Fibroblast of lung (primary cell): ENCODE measurements at regions not wholly inside any gene's neighbourhood (a gene's known extent, or its start where the extent isn't known, plus 50 kb on each side); places are given as distances from the start of the nearest gene placed in this dataset.

Experiments used
- DNase-seq, 2 donors: peaks; one replicate each; pipeline versions ENCODE4 v3.0.0 to v3.0.0-alpha.2; 2010; ENCODE audit warnings: low read depth in 2 of 2
- H2AFZ ChIP-seq: 2 replicates; pipeline ENCODE4 v1.5.1; 2012; ENCODE audit warnings: low read length, control low read depth, inconsistent platforms
- H3K27ac ChIP-seq: 2 replicates; pipeline ENCODE4 v1.5.1; 2011; ENCODE audit warnings: low read length, control low read depth; ENCODE audit not compliant: insufficient read depth
- H3K27me3 ChIP-seq: 2 replicates; pipeline ENCODE4 v1.5.1; 2011; ENCODE audit warnings: mild to moderate bottlenecking, low read length; ENCODE audit not compliant: control insufficient read depth, insufficient read depth
- H3K36me3 ChIP-seq: 2 replicates; pipeline ENCODE4 v1.5.1; 2011; ENCODE audit warnings: low read length; ENCODE audit not compliant: control insufficient read depth, insufficient read depth
- H3K4me1 ChIP-seq: 2 replicates; pipeline ENCODE4 v1.5.1; 2011; ENCODE audit warnings: low read length; ENCODE audit not compliant: control insufficient read depth, insufficient read depth; ENCODE audit errors: extremely low read depth
- H3K4me2 ChIP-seq: 2 replicates; pipeline ENCODE4 v1.5.1; 2011; ENCODE audit warnings: low read length, control low read depth; ENCODE audit not compliant: insufficient read depth; ENCODE audit errors: extremely low read depth
- H3K4me3 ChIP-seq, 4 experiments: fragments of 200-600 bp in 1 of 4; sonication (generic) in 1 of 4; replicated peaks in 1 of 4; 2 replicates each; pipeline ENCODE4 v1.5.1; 2011 to 2016; ENCODE audit warnings: low read length in 4 of 4, low read depth in 3 of 4, mild to moderate bottlenecking in 3 of 4, control low read depth in 2 of 4, inconsistent platforms in 1 of 4, mixed read lengths in 1 of 4; ENCODE audit not compliant: insufficient read depth in 1 of 4; ENCODE audit errors: control extremely low read depth in 1 of 4
- H3K79me2 ChIP-seq: 2 replicates; pipeline ENCODE4 v1.5.1; 2012; ENCODE audit warnings: mild to moderate bottlenecking, low read length, inconsistent platforms; ENCODE audit not compliant: control insufficient read depth, insufficient read depth
- H3K9ac ChIP-seq: 2 replicates; pipeline ENCODE4 v1.5.1; 2011; ENCODE audit warnings: mild to moderate bottlenecking, low read length, control low read depth; ENCODE audit not compliant: insufficient read depth
- H3K9me3 ChIP-seq: 2 replicates; pipeline ENCODE4 v1.5.1; 2012; ENCODE audit warnings: low read depth, low read length; ENCODE audit not compliant: control insufficient read depth, insufficient read depth
- H4K20me1 ChIP-seq: 2 replicates; pipeline ENCODE4 v1.5.1; 2011; ENCODE audit warnings: low read length; ENCODE audit not compliant: control insufficient read depth, insufficient read depth; ENCODE audit errors: extremely low read depth
- CTCF ChIP-seq, 2 donors: IDR thresholded peaks in 1 of 2; conservative IDR thresholded peaks in 1 of 2; 1 replicate in 1 of 2; 2 replicates in 1 of 2; pipeline ENCODE4 v1.5.1; 2011 to 2012; ENCODE audit warnings: low read length in 2 of 2, control low read depth in 1 of 2, inconsistent platforms in 1 of 2, low read depth in 1 of 2, mild to moderate bottlenecking in 1 of 2
- EZH2 ChIP-seq: IDR thresholded peaks from 2 replicates; pipeline ENCODE4 v1.5.1; 2012; ENCODE audit warnings: low read length, control low read depth, mild to moderate bottlenecking; ENCODE audit errors: missing control alignments

GRCh38 chr4:58809366-58809765, 1699.2 kb upstream of the IGFBP7 start:
- H4K20me1 ChIP-seq = no peaks in the 10 kb centered on the region
- TF ChIP-seq CTCF (conservative IDR thresholded peaks at IDR 0.05 in 1 of 2, IDR thresholded peaks at IDR 0.05 in 1 of 2; ENCODE audit: low read depth in 1 of 2, low read length in 2 of 2) (no peak), EZH2 (no peak)
- DNase-seq = no peak
- no peaks in the 10 kb centered on the region for H3K4me1 ChIP-seq
- H3K27me3 ChIP-seq = no peaks in the 10 kb centered on the region
- H3K79me2 ChIP-seq = no peaks in the 10 kb centered on the region
- no peak overlapping the region for H2AFZ ChIP-seq
- H3K9me3 ChIP-seq = no peaks in the 10 kb centered on the region
- no peak overlapping the region for H3K9ac ChIP-seq
- no peak overlapping the region for H3K4me3 ChIP-seq
- H3K36me3 ChIP-seq = no peaks in the 10 kb centered on the region
- H3K4me2 ChIP-seq = no peak overlapping the region
- H3K27ac ChIP-seq = no peak overlapping the region

- Histone ChIP-seq H3K4me1 (no peaks in the 10 kb centered on the region), H3K4me2 (no peak overlapping the region), H4K20me1 (no peaks in the 10 kb centered on the region), H3K27ac (no peak overlapping the region), H3K79me2 (no peaks in the 10 kb centered on the region), H3K4me3 (no peak overlapping the region), H3K9me3 (no peaks in the 10 kb centered on the region), H3K36me3 (no peaks in the 10 kb centered on the region), H3K27me3 (no peaks in the 10 kb centered on the region), H3K9ac (no peak overlapping the region), H2AFZ (no peak overlapping the region)
- TF ChIP-seq CTCF (conservative IDR thresholded peaks at IDR 0.05 in 1 of 2, IDR thresholded peaks at IDR 0.05 in 1 of 2; ENCODE audit: low read depth in 1 of 2, low read length in 2 of 2) = no peak
- TF ChIP-seq EZH2 = no peak
- no peak for DNase-seq
These were observed 1698.6 kb upstream of the IGFBP7 start for GRCh38 chr4:58808817-58809216.

GRCh38 chr4:58807843-58808615, 1697.8 kb upstream of the IGFBP7 start:
- TF ChIP-seq CTCF (conservative IDR thresholded peaks at IDR 0.05 in 1 of 2, IDR thresholded peaks at IDR 0.05 in 1 of 2; ENCODE audit: low read depth in 1 of 2, low read length in 2 of 2) = no peak
- no peak for TF ChIP-seq EZH2
- H3K9me3 ChIP-seq = no peaks in the 10 kb centered on the region
- H3K4me3 ChIP-seq = no peak overlapping the region
- no peak overlapping the region for H3K4me2 ChIP-seq
- H3K27ac ChIP-seq = no peak overlapping the region
- no peaks in the 10 kb centered on the region for H3K27me3 ChIP-seq
- no peak for DNase-seq
- no peak overlapping the region for H3K9ac ChIP-seq
- H3K4me1 ChIP-seq = no peaks in the 10 kb centered on the region
- no peaks in the 10 kb centered on the region for H4K20me1 ChIP-seq
- H3K36me3 ChIP-seq = no peaks in the 10 kb centered on the region
- no peaks in the 10 kb centered on the region for H3K79me2 ChIP-seq
- H2AFZ ChIP-seq = no peak overlapping the region
